ENCODE measurements at regions not wholly inside any gene's neighbourhood (a gene's known extent, or its start where the extent isn't known, plus 50 kb on each side); places are given as distances from the start of the nearest gene placed in this dataset.

DNA sequence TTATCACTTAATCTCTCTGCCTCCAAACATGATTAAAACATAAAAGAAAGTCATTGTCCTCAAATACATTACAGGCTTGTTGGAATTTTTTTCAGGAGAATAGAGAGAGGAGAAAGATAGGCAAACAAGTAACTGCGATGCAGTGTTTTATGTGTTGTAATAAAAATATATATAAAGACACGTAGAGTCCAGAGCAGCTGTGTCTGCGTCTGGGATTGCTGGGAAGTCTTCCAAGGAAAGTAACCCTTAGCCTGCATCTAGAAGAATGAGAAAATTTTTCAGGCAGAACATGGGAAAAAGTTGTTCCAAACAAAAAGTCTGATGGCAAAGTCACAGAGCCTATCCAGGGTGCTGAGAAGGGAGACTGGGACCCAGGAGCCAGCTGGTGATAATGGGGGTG lies 91.8 kb upstream of the ST6GAL2 start:
- TF ChIP-seq CTCF (conservative IDR thresholded peaks at IDR 0.05) (no peak), EZH2 (IDR thresholded peaks at IDR 0.05; ENCODE audit: low read depth) (no peak)
